IMR-90 (cell line): ENCODE measurements at regions not wholly inside any gene's neighbourhood (a gene's known extent, or its start where the extent isn't known, plus 50 kb on each side); places are given as distances from the start of the nearest gene placed in this dataset.

Experiments
- ATAC-seq: fragments of 200-7000 bp; cut with Tn5 transposase; 2 replicates; pipeline ENCODE4 v1.9.1; 2020; ENCODE audit warnings: low read depth, mild to moderate bottlenecking, moderate library complexity
- BruUV-seq: library from RNA; stranded (reverse); fragments of 400-500 nt; replicated peaks from 2 replicates; lab custom pipeline; 2021; lab: Mats Ljungman, UMichigan
- CTCF ChIA-PET: fragments of 300-600 bp; formaldehyde crosslinking; extraction: SDS; loops from one replicate; lab custom pipeline; 2021; ENCODE audit warnings: antibody characterized with exemption; lab: Yijun Ruan, JAX
- POLR2A ChIA-PET: fragments of 300-600 bp; sonication (Branson Sonifier 250); formaldehyde crosslinking; loops from one replicate; lab custom pipeline; 2022; ENCODE audit warnings: antibody characterized with exemption; ENCODE audit not compliant: unreplicated experiment; lab: Charles Lee
- DNase-seq: peaks from one replicate; pipeline ENCODE4 v3.0.0; 2013
- H2AFZ ChIP-seq: replicated peaks from 2 replicates; pipeline ENCODE3; 2013; ENCODE audit warnings: low read length, mild to moderate bottlenecking; ENCODE audit not compliant: poor library complexity
- H2AK5ac ChIP-seq: 2 replicates; pipeline ENCODE4 v1.6.1; 2013; ENCODE audit warnings: low read depth, low read length, inconsistent platforms
- H2AK9ac ChIP-seq: replicated peaks from 2 replicates; pipeline ENCODE3; 2013; ENCODE audit warnings: mild to moderate bottlenecking, low read depth, low read length, moderate library complexity; ENCODE audit not compliant: poor library complexity
- H2BK120ac ChIP-seq: 2 replicates; pipeline ENCODE4 v1.6.1; 2013; ENCODE audit warnings: low read depth, low read length, inconsistent platforms
- H2BK15ac ChIP-seq: 3 replicates; pipeline ENCODE4 v1.6.1; 2013; ENCODE audit warnings: low read depth, low read length, inconsistent platforms
- H2BK20ac ChIP-seq: 2 replicates; pipeline ENCODE4 v1.6.1; 2013; ENCODE audit warnings: low read depth, mild to moderate bottlenecking, inconsistent platforms, low read length, moderate library complexity
- H2BK5ac ChIP-seq: 2 replicates; pipeline ENCODE4 v1.6.1; 2013; ENCODE audit warnings: mild to moderate bottlenecking, low read depth, low read length, inconsistent platforms; ENCODE audit not compliant: poor library complexity, severe bottlenecking
- H3K14ac ChIP-seq: replicated peaks from 2 replicates; pipeline ENCODE4 v1.6.1; 2013; ENCODE audit warnings: low read depth, low read length, inconsistent platforms
- H3K18ac ChIP-seq: 2 replicates; pipeline ENCODE4 v1.6.1; 2013; ENCODE audit warnings: low read depth, low read length, control low read depth
- H3K23ac ChIP-seq: 2 replicates; pipeline ENCODE4 v1.6.1; 2013; ENCODE audit warnings: low read depth, low read length, inconsistent platforms
- H3K27ac ChIP-seq: 2 replicates; pipeline ENCODE4 v1.5.1; 2013; ENCODE audit warnings: mild to moderate bottlenecking, control low read depth, low read length; ENCODE audit not compliant: insufficient read depth
- H3K27me3 ChIP-seq: 2 replicates; pipeline ENCODE4 v1.6.1; 2013; ENCODE audit warnings: low read length; ENCODE audit not compliant: control insufficient read depth, insufficient read depth
- H3K36me3 ChIP-seq: 2 replicates; pipeline ENCODE4 v1.6.1; 2013; ENCODE audit warnings: low read length, mixed read lengths; ENCODE audit not compliant: control insufficient read depth, insufficient read depth
- H3K4ac ChIP-seq: 2 replicates; pipeline ENCODE4 v1.6.1; 2013; ENCODE audit warnings: low read depth, low read length, inconsistent platforms
- H3K4me1 ChIP-seq: 2 replicates; pipeline ENCODE4 v1.6.1; 2013; ENCODE audit warnings: low read length, mixed read lengths; ENCODE audit not compliant: control insufficient read depth, insufficient read depth
- H3K4me2 ChIP-seq: 2 replicates; pipeline ENCODE4 v1.6.1; 2013; ENCODE audit warnings: low read depth, mild to moderate bottlenecking, control low read depth, low read length, moderate library complexity
- H3K4me3 ChIP-seq: 2 replicates; pipeline ENCODE4 v1.5.1; 2013; ENCODE audit warnings: low read depth, mild to moderate bottlenecking, control low read depth, low read length, moderate library complexity; ENCODE audit not compliant: insufficient read depth
- H3K56ac ChIP-seq: 2 replicates; pipeline ENCODE4 v1.6.1; 2013; ENCODE audit warnings: low read length, inconsistent platforms; ENCODE audit not compliant: insufficient read depth; ENCODE audit errors: extremely low read depth
- H3K79me1 ChIP-seq, 2 experiments: 2 replicates each; pipeline ENCODE4 v1.6.1; 2013; ENCODE audit warnings: low read length in 2 of 2, inconsistent platforms in 1 of 2, low read depth in 1 of 2
- H3K9ac ChIP-seq: 2 replicates; pipeline ENCODE4 v1.6.1; 2013; ENCODE audit warnings: low read depth, low read length, control low read depth
- H3K9me1 ChIP-seq: 2 replicates; pipeline ENCODE4 v1.6.1; 2013; ENCODE audit warnings: low read length, inconsistent platforms; ENCODE audit not compliant: insufficient read depth
- H3K9me3 ChIP-seq: 2 replicates; pipeline ENCODE4 v1.6.1; 2013; ENCODE audit warnings: low read length; ENCODE audit not compliant: control insufficient read depth, insufficient read depth
- H4K20me1 ChIP-seq: 2 replicates; pipeline ENCODE4 v1.6.1; 2013; ENCODE audit warnings: low read length, inconsistent platforms; ENCODE audit not compliant: insufficient read depth
- H4K5ac ChIP-seq: 2 replicates; pipeline ENCODE4 v1.6.1; 2013; ENCODE audit warnings: mild to moderate bottlenecking, low read depth, low read length, control low read depth
- H4K8ac ChIP-seq, 2 experiments: 2 replicates each; pipeline ENCODE4 v1.6.1; 2013; ENCODE audit warnings: low read depth in 2 of 2, low read length in 2 of 2, control low read depth in 1 of 2, inconsistent platforms in 1 of 2
- H4K91ac ChIP-seq: 2 replicates; pipeline ENCODE4 v1.6.1; 2013; ENCODE audit warnings: low read depth, low read length, inconsistent platforms; ENCODE audit not compliant: insufficient read depth
- BHLHE40 ChIP-seq: fragments of 150-350 bp; IDR thresholded peaks from 2 replicates; pipeline ENCODE4 v1.6.1; 2016; ENCODE audit warnings: mild to moderate bottlenecking, low read depth, low read length
- CEBPB ChIP-seq: IDR thresholded peaks from 2 replicates; pipeline ENCODE4 v1.6.1; 2012; ENCODE audit warnings: low read depth, low read length, improper control_type of control experiment
- FOS ChIP-seq: fragments of 150-350 bp; IDR thresholded peaks from 2 replicates; pipeline ENCODE4 v1.6.1; 2016; ENCODE audit warnings: low read depth, low read length
- MAFK ChIP-seq: IDR thresholded peaks from 2 replicates; pipeline ENCODE4 v1.6.1; 2012; ENCODE audit warnings: low read depth, low read length, improper control_type of control experiment
- WGBS, 2 experiments: methylation state at CpG; one replicate each; pipeline versions ENCODE4 v1.1.5 to v1.1.7; 2013; ENCODE audit warnings: missing lambda C conversion rate in 2 of 2; ENCODE audit not compliant: insufficient read length in 1 of 2; ENCODE audit errors: extremely low coverage in 2 of 2; 5-methylcytosine and 5-hydroxymethylcytosine counted together
- dilution Hi-C: fragments of 300-500 bp; cut with HindIII; formaldehyde crosslinking; loops from one replicate; pipeline ENCODE4 v1.14.3; 2018; ENCODE audit warnings: low sequenced_read_pairs; ENCODE audit not compliant: unreplicated experiment
- in situ Hi-C: fragments of 300-500 bp; cut with MboI; formaldehyde crosslinking; loops from 3 replicates; pipeline ENCODE4 v1.14.3; 2019; ENCODE audit warnings: low sequenced_read_pairs, inconsistent platforms, mixed read lengths
- intact Hi-C: fragments of 100-400 bp; cut with micrococcal nuclease; formaldehyde crosslinking; loops from 2 replicates; pipeline ENCODE4 v1.10.0; 2022

DNA sequence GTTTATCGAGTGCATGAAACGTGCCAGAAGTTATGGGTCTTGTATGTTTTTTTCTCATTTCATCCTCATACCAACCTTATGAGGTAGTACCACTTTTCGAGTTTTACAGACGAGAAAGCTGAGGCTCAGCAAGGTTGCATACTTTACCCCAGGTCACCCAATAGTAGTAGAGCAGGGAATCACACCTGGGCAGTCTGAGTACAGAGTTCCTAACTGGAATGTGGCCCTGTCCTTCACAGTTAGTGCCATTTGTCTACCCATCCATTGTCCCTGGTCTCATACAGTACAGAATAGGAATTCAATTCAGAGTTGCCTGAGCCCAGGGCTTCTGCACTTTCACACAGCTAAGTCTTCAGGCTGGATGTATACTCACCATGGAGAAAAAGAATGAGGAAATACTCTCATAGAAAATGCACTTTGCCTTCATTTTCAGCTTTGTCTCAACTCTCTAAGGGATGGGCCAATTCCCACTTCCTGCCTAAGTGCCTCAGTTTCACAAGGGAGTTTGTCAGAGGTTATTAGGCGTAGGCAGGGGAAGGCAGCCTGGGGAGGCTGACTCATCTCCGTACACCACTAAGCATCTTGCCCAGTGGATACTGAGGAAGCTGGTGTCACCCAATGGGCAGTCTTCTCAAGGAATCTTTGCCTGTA is 93.2 kb downstream of the TMEM212 start:
- POLR2A ChIA-PET = no interaction called here
- H2AK9ac ChIP-seq = no peak overlapping the region
- H3K14ac ChIP-seq = no peak overlapping the region
- no peak overlapping the region for H3K56ac ChIP-seq
- H3K79me1 ChIP-seq = no peaks in the 10 kb centered on the region
- peak overlapping the region; percentile 1; the same call in 1 of the 2 replicates for H4K5ac ChIP-seq
- H2AK5ac ChIP-seq = no peak overlapping the region
- H2BK15ac ChIP-seq = no peak overlapping the region
- H2BK5ac ChIP-seq = no peak overlapping the region
- H3K27me3 ChIP-seq = no peaks in the 10 kb centered on the region
- no peak overlapping the region for H3K9ac ChIP-seq
- CTCF ChIA-PET = no interaction called here
- peak overlapping the region; percentile 34; the same call in 1 of the 2 replicates for H3K18ac ChIP-seq
- TF ChIP-seq MAFK = no peak
- TF ChIP-seq CEBPB = peak; percentile 32; the same call in 1 of the 2 replicates
- no peak for TF ChIP-seq BHLHE40
- peak; percentile 27; the same call in 1 of the 2 replicates for TF ChIP-seq FOS
- no peak overlapping the region for H4K91ac ChIP-seq
- in situ Hi-C loops (no loop called here), dilution Hi-C loops (no loop called here), intact Hi-C loops (no loop called here)
- no peaks in the 10 kb centered on the region for H3K36me3 ChIP-seq
- no peaks in the 10 kb centered on the region for H4K20me1 ChIP-seq
- peak overlapping the region; percentile 27; the same call in 1 of the 2 replicates for H2BK20ac ChIP-seq
- H4K8ac ChIP-seq = peak overlapping the region in 1 of 2 experiments; percentile 7; a peak in 1 of 4 replicates
- no CpG with 5 or more reads among the region's 6 CpGs for WGBS, 2 experiments
- H3K9me1 ChIP-seq = no peaks in the 10 kb centered on the region
- no peak overlapping the region for H3K23ac ChIP-seq
- H3K27ac ChIP-seq = no peak overlapping the region
- ATAC-seq = peak; percentile 44; the same call in 1 of the 2 replicates
- 0 out of 2 replicates have a peak overlapping the region, but pooled peaks have one; percentile 2 for H3K4ac ChIP-seq
- H3K4me2 ChIP-seq = no peak overlapping the region
- peak; percentile 78 for DNase-seq
- no peak overlapping the region for H3K4me3 ChIP-seq
- 0 out of 2 replicates have a peak overlapping the region, but pooled peaks have one; percentile 3 for H2BK120ac ChIP-seq
- H3K9me3 ChIP-seq = no peaks in the 10 kb centered on the region
- H3K4me1 ChIP-seq = 0 out of 2 replicates have a peak, but pooled peaks cover 1% of the 10 kb centered on the region
- H2AFZ ChIP-seq = no peak overlapping the region
- BruUV-seq = no TSS peak
